NCI-H748 treated with DMSO at 0.1 percent for 48 hours (cell line): ENCODE measurements at regions not wholly inside any gene's neighbourhood (a gene's known extent, or its start where the extent isn't known, plus 50 kb on each side); places are given as distances from the start of the nearest gene placed in this dataset.

Experiments
- DNase-seq: peaks from one replicate; lab custom pipeline; 2025; lab: John Stamatoyannopoulos, UW

DNA sequence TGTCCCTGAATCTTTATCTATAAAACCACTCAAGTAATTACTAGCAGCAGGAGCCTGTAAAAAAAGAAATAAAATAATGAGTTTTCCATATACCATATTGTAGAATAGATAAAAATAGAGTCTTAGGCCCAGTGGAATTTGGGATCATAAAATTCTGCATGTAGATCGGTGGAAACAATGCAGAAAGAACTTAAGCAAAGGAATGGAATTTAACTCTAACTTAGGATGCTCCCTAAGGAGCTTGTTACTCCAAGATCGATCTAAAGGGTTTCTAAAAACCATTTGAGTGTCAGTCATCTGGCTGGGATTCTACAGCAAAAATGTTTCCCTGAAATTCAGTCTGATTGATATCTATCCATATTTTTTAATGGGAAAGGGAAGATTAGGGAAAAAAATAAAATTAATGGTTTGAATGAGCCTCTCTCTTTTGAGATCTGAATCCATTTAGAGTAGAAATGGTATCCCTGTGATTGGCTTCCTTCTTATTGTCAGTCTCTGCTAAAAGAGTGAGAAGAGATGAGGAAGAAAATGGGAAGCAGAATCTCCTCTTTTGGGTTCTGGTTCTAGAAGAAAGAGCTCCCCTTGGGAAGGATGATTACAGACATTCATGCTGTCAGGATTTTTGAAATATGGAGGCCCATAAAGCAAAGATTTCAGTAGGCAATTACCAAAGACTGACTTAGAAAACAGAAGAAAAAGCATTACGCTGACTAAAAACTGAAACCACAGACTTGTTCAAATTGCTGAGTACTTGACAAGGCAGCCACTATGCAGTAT, 564.3 kb upstream of the MARCKS start:
- DNase-seq = no peak

DNA sequence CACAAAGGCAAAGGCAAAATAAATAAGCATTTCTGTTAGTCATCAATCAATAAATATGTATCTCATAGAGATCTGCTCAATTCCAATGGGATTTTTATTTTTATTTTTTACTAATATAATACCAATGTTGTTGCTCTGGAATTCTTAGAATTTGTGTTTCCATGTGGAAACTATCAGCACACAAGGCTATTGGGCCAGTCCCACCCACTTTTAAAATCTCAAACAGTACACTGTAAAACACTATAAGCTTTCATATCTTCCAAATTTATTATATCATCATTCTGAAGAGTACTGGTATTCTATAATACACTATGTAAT, 563.8 kb upstream of the MARCKS start:
- DNase-seq = no peak

DNA sequence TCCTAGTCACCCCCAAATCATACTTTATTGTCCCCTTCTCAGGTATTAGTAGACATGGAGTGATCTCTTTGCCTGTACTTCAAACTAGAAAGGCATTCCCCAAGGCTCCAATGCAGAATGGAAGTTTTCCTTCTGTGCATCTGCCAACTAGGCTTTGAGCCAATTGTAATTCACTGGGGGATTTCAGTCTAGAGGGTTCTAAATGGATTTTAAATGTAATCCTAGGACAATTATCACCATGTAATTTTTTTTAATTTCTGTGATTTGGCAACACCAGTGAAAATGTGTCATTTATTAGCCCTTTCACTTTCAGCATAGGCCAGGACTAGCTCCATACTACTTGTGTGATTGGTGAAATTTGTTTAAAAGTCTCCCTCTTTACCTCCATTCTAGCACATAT, 557.6 kb upstream of the MARCKS start:
- no peak for DNase-seq

DNA sequence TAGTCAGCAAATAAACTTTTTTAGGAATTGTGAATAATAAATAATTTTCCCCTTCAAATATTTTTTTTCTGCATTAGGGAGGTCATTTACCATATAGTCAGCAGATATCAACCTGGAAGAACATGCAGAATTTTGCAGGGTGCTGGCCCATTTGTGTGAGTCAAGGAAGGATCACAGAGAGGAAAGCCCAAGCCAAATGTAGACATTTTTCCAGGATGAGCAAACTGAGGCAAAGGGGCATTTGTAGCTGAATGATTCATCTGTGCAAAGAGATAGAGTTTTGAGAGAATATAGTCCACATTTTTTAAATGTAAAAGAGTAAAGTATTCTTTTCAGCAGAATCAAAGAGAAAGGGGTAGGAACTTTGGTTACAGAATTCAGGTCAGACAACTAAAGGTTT, 555.5 kb upstream of the MARCKS start:
- no peak for DNase-seq

DNA sequence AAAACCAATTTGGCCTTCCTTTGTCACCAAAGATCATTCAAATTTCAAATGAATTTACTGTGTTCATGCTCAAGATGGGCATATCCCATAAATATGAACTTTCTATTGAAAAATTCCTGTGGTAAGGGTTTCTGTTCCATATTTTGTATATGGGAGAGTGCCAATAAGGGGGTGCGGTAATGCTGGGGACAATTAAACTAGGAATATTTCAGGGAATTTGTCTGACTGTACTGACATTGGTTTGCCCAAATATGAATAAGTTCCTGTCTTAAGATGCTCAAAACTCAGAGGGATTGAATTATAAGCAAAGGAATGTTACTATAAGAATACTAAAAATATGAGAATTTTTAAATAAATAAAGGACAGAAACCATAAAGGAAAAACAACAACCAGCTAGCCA, 553.0 kb upstream of the MARCKS start:
- DNase-seq = no peak

DNA sequence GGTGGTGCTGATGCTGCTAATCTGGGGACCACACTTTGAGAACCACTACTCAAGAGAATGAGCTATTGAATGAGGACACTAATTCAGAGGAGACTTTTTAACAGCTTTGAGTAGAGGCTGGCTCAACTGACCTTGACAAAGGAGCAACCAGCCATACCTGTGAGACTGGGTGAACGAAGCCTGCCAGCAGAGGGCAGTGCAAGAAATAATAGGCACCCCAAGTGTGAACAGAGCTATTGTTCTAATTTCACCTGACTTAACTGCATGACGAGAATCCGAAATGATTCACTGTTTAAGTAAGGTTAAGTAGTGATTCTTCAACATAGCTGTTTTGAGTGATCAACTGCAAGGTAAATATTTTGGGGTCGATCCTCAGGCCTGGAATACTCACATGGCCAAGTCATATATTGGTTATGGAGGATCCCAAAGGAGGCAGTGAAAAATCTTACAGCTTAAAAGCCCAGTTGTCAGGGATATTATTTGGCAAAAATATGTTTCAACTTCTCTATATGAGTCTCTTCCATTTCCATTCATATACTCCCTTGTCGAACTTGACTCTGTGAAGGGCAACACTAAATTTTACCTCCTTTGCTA, 550.5 kb upstream of the MARCKS start:
- DNase-seq = no peak

DNA sequence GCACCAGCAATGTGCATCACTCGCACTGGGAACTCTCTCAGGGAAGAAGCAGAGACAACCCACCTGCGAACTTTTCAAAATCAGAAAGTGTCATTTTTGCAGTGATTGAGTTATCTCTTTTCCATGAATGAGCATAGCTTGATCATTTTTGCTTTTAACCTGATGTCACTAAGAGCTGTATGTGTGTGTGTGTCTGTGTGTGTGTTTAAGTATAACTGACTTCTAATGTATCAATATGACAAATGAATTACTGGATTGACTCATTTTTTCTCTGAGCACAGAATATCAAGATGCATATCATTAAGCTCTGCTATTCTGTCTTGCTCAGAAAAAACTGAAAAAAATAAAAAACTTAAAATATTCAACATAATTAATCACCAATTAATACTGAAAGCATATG, 548.9 kb upstream of the MARCKS start:
- DNase-seq = no peak

DNA sequence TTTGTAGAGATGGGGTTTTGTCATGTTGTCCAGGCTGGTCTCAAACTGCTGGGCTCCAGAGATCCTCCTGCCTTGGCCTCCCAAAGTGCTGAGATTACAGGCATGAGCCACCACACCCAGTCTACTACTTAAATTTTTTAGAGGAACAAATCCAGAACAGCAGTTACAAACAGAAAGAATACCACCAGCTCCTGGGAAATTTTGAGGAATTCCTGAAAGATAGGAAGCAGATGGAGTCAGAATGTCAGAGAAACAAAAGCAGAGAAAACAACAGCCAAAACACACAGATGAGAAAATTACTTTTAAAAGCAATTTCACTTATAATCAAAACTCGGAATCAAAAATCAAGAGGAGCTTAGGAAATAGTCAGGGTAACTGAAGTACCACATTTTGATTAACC, 543.3 kb upstream of the MARCKS start:
- DNase-seq = no peak

DNA sequence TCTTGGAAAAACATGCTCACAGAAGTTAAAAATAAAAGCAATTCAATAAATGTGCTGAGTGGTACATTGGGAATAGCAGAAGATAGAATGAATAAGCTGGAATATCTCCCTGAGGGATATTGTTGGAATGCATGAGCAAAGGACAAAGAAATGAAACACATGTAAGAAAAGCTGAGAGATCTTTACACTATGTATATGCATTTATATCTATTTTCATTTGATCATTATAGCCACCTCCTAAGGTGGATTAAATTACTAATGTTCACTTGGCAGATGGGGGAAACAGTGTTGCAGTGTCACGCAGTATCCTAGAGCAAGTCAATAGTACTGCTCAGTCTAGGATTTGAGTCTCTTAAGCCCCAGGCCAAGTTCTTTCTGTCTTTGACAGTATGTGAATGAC, 542.0 kb upstream of the MARCKS start:
- DNase-seq = no peak

DNA sequence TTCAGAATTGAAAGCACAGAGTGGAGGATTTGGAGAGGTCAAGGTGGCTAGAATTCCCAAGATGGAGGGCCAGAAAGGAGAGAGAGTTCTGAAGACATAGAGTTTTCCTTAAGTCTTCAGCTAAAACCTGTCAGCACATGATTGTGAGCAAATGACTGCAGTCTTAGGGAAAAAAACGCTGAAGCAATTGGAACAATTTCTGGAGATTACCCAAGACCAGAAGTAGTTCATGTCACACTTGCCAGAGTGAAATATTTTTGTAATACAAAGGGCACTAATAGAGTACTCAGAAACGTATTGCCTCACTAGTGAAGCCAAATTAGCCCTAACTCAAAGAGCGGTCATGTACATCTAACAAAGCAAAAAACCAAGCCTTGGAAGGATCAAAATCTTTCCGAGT, 541.3 kb upstream of the MARCKS start:
- DNase-seq = no peak

DNA sequence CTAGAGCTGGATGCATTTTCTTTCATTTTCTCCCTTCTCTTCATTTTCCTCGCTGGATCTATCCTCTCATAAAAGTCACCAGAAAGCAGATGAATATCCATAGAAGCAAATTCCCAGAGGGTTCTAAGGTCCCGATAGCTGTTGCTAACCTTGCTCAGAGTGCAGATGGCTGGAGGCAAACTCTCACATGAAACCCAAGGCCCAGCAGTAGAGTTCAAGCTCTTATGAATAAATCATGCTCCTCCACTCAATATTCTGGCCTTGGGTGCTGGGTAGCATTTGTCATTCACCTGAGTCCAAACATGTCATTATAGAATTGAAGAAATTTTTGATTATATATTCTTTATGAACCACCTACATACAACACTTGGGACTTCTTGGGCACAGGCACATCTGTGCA, 539.7 kb upstream of the MARCKS start:
- DNase-seq = no peak

DNA sequence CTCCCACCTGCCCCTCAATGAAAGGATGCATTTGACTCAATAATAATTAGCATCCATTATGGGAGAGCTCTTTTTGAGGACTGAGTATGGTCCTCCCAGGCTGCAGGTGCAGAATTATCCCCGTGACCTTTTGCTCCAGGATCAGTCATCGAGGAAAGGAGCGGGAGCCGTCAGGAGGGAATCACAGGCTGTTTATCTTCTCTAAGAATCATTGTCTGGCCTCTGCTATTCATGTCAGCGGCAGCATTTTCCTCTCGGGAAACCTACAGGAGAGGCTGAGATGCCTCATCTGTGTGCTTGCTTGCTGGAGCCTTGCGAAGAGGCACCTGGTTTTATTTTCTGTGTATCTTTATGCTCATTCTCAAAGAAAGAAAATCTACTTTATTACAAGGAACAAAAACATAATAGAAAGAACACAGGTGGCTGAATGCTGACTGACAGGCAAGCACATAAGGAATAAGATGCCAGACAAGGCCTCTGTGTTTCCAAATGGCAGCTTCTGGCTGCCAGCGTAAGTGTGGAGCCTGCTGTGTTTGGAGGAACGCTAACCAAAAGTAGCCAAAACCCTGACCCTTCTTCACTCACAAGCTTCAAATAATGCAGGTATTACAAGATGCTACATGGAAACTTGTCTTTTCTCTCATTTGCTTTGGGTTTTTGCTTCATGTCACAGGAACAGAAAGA, 539.1 kb upstream of the MARCKS start:
- DNase-seq = peak; percentile 80

DNA sequence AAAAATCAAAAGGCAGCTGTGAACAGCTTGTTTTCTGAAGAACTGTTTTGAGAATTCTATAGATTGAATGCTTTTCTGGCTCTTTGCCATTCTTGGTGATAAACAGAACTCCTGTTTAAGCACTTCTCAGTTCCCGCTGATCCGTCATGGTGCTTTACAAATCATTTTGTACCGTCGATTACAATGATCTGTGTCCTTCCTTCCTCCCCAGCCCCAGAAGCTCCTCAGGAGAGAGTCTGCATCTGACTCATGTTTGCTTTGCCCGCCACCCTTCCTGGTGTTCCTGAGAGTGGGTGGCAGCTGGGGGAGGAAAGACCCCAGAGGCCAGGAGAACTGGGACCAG, 538.6 kb upstream of the MARCKS start:
- DNase-seq = peak; percentile 46

DNA sequence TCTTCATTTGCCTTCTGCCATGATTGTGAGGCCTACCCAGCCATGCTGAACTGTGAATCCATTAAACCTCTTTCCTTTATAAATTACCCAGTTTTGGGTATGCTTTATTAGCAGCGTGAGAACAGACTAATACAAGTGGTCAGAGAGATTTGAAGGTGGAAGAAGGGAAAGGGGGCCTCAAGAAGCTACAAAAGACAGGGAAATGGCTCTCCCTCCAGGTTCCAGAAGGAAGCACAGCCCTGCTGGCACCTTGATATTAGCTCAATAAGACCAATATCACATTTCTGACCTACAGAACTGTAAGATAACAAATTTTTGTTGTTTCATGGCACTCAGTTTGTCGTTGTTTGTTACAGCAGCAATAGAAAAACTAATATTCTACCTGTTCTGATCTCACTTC, 536.5 kb upstream of the MARCKS start:
- DNase-seq = no peak

DNA sequence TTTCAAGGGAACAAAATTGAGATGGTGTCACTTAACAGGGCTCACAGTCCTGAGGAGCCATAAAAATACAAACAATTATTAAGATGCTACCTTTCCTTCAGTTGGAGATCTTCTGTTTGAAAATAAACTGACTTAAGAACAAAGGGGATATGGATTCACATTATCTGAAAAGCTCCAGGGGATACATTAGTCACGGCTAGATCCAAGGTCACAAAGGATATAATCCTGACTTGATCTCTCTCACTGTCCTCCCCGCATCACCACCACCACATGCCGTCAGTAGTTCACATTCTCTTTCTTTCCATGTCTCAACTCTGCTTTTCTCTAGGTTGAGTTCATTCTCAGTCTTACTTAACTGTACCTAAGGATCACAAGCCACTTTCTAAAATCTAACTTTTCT, 530.4 kb upstream of the MARCKS start:
- no peak for DNase-seq

DNA sequence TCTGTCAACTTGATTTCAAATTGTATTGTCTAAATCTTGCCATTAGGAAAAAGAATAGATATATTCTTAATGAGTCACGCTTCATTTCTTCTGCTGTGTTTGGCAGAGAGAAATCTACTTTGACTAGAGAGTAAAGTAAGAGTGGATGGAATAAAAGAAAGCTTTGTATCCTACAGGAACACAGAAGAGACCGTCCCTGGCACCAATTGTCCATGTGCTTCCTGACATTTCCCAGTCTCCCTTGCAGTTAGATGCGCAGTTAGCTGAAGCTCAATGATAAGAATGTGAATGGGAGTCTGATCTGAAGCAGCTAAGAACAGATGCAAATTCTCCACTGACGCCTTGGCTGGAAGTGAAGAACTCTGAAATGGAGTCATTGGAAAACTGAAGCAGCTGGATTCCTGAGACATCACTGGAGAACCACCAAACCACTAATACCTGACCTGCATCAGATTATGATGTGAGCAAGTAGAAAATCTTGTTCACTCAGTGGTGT, 528.2 kb upstream of the MARCKS start:
- no peak for DNase-seq

DNA sequence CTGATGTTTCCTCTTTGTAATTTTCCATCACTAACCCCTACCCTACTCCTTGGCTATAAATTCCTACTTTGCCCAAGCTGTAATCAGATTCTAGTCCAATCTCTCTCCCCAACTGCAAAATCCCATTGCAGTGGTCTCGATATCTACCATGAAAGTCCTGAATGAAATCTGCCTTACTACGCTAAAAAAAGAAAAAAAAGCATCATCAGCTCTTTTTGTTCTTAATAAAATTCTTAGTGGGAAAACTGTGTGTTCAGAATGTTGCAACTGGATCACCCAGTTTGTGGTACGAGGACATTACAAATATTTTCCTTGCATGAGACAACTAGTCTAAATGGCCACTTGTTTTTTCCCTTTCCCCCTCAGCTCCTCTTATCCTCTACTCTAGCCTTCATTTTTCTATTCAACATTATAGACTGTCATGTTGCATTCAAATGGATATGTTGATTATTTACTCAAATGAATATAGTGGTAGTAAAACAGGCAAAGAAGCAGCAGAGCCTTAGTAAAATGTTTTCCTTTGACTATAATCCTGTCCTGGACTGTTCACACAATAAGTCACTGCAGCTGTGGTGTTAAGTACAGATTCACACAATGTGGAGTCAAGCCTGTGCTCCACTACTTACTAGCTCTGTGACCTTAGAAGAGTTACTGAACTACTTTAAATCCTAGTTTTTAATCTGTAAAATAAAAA, 527.1 kb upstream of the MARCKS start:
- peak; percentile 94 for DNase-seq

DNA sequence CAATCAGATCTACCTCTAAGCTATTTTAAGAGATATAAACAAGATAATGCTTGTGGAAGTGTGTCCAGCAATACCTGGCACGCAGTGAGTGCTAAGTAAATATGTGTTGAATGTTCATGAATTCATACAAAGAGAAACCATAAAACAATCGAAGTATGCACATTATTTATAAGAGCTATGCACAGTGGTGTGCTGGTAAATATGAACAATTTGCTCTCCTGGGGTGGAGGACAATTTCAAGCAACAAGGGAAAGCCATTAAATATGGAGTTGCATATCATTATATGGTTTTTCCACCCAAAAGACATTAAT, 526.6 kb upstream of the MARCKS start:
- peak; percentile 94 for DNase-seq

DNA sequence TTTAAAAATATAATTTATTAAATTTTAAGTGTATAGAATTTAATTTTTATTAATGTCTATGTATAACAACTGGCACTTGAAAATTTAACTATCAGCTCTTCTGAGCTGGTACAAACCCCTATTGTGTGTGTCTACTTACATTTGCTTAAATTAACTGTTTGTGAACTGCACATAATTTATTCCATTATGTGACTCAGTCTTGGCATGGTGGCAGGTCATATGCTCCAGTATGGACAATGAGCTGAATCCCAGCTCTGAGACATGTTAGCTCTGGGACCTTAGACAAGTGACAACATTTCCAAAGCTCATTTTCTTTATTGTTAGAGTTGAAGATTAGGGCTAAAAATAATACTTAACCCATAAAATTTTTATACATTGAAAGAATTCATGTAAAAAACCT, 526.1 kb upstream of the MARCKS start:
- peak; percentile 77 for DNase-seq

DNA sequence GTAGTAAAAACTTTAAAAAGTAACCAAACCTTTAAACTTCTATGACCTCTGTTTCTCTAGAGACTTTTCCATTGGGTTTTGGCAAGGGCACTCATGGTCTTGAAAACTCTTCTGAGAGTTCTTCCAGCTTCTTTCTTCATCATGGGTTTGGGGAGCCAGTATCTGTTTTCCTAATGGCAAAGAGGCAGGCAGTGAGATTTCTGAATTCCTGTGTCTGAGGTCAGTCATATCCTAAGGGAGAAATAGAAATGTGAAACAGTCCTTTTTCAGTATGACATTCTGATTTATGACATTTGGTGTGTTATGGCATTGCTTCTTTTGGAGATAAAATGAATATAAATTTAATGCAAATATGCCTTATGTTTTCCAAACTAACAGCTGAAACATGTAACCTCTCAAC, 518.5 kb upstream of the MARCKS start:
- DNase-seq = no peak

DNA sequence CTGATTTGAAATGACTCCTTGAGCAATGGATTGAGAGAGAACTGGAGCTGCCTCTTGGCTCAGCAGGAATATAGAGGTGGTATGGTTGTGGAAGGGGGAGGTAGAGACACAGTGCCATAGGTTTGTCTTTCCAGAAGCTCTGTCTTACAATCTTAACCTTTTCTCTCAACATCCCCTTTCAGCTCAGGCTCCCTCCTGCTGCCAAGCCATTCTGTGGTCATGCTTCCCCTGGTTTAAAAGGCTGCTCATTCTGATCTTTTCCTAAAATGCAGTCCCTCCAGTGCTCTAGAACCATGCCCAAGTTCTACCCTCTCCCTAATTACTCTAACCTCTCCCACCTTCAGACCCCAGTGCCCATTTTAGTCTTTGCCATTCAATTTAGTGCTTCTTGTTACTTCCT, 517.9 kb upstream of the MARCKS start:
- no peak for DNase-seq

DNA sequence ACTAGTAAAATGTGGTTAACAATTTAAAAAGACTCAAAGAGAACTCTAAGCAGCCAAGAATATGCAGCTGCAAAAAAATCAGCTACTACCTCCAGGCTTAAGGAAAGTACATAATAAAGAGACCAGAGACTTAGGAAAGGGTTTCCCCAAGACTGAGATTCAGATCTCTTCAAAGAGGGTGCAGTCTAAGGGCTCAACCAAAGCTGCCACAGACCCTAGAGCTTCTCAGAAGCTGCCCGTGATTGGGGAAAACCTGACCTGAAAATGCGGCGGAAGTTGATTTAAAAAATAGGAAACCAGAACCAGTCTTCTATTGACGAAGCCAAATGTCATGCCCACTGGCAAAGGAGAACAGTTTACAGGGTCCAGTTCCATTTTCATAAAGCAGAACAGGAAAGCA, 516.8 kb upstream of the MARCKS start:
- DNase-seq = no peak

DNA sequence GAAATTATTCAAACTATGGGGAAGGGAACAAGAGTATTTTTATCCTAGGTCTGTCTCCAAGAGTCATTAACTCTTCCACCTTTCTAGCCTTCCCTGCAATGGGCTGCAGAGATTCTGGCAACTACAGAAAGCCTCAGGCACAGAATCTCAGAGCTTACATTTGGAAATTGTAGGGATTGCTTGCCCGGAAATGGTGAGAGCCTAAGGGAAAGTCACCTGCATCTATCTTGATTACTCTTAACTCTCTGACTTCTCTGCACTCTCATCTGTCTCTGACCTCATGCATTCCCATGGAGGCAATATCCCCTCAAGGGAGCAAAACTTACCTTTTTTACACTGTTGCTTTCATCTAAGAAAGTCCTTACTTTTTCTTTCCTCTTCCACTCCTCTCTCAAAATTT, 513.2 kb upstream of the MARCKS start:
- no peak for DNase-seq
